NCI-H1105 treated with DMSO at 0.1 percent for 48 hours (cell line): ENCODE measurements at regions not wholly inside any gene's neighbourhood (a gene's known extent, or its start where the extent isn't known, plus 50 kb on each side); places are given as distances from the start of the nearest gene placed in this dataset.

Experiments
- DNase-seq: peaks from one replicate; lab custom pipeline; 2025; lab: John Stamatoyannopoulos, UW

GRCh38 chr1:87615491-87615890 lies 286.8 kb downstream of the LMO4 start:
- DNase-seq = no peak

- DNase-seq = no peak
Measured at GRCh38 chr1:87615901-87616300, 287.2 kb downstream of the LMO4 start.

DNA sequence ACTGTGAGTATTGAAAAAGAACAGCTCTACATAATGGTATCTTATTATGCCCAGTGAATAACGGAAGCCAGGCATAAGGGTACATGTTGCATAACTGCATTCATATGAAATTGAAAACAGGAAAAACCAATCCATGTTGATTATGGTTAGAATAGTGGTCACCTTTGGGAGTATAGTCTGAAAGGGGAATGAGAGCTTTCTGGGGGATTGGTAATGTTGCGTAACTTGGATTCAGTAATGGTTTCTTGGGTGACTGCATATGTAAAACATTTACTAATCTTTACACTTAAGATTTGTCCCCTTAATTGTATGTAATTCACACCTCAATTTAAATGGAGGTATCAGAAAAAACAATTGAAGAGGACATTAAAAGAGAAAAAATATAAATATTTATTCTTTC lies 292.1 kb downstream of the LMO4 start:
- DNase-seq = no peak

DNA sequence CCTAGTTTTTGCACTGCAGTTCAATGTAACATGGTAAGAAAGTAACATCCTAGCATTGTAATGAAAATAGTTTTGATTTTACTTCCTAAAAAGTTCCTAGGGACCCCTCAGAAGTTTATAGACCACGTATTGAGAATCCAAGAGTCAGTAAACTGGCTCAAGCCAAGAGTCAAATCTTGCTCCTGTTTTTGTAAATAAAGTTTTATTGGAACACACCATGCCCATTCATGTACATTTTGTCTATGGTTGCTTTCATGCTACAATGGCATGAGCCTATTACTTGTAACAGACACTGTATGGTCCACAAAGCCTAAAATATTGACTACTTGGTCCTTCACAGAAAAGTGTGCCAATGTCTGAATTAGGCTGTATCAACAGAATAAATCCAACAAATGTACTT lies 301.0 kb downstream of the LMO4 start:
- DNase-seq = no peak

GRCh38 chr1:87632232-87632631 lies 303.6 kb downstream of the LMO4 start:
- DNase-seq = no peak

- DNase-seq = no peak
Measured at GRCh38 chr1:87636198-87636892, 307.7 kb downstream of the LMO4 start.

GRCh38 chr1:87638636-87639035 lies 310.0 kb downstream of the LMO4 start:
- DNase-seq = no peak

DNA sequence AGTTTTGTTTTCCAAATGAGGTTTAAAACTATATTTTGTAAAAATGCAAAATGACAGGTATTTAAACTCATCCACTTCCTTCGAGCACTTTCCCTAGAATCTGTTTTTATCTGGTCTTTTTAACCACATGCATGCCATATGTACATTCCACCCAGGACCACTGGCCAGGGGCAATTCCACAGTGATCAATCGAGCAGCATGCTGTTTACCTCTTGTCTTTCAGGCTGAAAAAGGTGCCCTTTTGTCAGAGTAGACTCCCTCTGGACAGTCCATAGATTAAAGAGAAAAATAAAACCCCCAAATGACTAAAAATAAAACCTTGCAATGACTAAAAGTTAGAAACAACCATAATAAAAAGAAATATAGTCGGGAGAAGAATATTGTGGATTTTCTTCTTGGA lies 313.3 kb downstream of the LMO4 start:
- DNase-seq = no peak

DNA sequence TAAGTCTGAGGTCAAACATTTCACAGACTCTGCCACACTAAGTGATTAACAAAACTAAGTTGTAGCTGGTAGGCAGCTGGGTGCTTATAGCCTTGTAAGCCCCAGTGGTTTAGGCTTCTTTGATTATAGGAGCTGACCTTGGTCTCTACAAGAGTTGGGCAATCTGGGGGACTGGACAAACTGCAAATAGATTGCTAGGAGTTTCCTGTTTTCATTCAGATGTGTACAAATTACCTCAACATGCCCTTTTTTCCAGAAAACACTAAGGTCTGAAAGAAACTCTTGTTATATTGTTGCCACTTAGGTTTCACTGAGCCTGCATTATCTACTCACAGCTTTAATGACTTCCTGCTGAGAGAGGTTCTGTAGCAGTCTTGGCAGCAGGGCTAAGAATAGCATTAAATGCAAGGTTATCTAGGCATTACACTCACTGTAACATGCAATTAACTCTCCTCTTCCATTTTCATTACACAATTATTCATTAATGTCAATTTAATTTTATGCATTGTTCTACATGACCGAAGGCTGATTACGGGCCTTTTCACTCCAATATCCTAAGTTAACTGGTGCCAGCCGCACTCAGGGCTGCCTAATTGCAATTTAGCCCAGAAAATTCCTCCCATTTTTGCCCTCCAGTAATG lies 314.0 kb downstream of the LMO4 start:
- peak; percentile 99 for DNase-seq

DNA sequence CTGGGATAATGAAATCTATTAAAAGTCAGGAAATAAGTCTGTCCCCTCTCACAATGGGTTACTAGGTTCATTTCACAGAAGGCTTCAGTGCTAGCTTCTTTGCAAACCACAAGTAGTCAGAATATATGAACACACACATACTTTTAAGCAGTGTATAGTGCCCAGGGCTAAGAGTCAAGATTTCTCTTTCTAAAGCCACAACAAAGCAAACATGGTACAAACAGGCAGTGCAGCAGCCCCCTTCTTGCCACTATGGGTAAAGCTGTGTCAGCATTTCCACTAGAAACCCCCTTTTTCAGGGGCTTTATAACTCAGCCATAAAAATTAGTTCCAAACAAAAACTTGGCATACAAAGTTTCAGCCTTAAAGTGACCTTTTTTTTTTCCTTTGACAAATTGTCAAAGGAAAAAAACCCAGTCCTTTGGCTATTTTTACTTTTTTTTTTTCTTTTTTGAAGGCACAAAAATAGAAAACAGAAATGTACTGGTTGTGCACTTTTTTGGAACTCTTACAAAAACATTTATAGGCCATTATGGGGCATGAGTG lies 315.4 kb downstream of the LMO4 start:
- peak; percentile 57 for DNase-seq

- DNase-seq = peak; percentile 59
Measured at GRCh38 chr1:87644579-87645190, 316.0 kb downstream of the LMO4 start.

DNA sequence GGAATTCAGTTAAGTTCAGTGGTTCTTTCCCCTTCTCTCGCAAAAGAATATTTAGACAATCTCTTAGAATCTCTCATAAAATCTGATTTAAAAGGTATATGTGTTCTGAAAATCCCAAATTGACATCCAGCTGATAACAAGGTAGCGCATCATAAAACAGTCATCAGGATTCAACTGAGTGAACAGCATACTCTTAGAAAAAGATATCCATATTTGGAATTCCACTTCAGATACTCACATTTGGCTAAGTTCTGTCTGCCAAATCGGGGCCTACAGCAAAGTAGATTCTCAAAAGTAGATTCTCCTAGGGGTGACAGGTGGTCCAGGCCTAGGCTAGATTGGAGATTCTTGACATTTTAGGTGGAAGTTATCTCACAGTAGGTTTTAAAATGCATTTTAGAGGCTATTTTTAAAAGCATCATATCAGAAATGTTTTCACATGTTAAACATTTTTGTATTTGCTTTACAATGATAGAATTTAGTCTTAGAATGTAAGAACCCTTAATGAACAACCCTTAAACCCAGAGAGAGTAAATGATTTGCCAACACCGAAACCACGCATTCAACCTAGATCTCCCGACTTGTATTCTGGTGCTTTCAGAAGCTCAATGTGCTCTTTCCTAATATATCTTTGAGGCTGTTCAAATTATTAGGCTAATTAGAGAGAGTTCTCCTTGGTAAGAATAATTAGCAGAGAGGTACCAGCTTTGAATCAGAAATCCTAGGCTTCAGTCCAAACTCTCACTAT lies 318.9 kb downstream of the LMO4 start:
- DNase-seq = no peak

DNA sequence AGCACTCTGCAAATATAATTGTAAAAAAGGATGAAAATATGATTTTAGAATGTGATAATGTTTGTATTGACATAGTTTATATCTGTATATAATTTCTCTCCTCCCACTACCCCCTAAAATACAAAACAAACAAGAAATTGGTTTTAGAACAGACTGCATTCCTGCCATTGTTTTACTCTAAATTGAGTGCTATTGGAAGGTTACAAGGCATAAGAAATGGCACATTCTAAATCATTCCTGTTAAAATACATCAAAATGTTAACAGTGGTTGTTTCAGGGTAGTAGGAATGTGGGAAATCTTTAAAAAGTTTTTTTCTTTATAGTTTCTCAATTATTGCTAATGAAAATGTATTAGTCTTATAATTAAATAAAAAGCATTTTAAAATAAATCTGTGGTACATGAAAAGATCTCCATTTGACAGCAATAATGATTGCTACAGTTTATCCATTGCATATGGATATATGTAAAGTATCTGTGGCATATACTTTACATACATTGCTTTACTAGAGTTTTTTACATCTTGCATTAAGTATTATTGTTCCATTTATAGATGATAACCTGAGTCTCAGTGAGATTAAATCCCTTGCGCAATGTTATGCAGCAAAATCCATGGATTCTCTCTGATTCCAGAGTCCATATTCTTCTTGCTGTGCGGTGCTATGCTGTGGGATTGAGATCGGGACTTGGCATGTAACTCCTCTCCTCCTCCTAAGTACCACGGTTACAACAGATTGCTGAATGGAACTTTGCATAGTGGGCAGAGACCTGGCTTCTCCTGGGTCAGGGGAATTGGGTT lies 319.8 kb downstream of the LMO4 start:
- no peak for DNase-seq

DNA sequence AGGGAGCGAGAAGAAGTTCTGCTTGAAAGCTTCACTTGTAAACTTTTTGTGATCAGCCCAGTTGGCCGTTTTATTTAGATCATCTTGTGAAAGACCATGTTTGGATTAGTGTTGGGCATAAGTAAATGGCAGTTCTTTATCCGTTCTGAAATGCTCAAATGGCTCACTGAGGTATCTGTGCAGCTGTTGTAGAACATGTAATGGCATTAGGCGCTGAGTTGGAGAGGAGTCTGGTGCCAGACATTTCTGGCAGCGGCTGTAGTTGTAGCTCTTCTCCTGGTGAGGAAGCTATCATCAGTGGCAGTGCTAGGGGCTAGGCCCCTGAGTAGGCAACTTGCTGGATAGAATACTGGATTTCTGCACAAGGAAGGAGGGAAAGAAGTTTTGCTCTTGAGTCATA lies 321.6 kb downstream of the LMO4 start:
- DNase-seq = no peak

DNA sequence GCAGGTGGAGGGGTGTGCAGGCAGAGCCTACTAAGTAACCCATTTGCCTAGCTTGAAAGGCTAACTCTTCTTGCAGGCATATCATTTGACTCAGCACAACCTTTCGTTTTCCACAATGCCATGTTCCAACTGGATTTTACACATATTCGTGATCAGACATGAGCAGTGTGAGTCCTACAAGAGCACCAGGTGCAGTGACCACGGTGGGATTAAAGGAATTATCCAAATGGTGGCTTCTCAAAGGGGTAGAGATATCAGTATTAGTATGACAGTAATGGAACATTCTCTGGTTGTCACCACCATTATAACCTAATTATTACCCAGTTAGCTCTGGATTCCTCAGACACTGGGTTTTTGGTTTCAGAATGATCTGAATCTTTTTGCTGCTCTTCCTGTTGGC lies 323.5 kb downstream of the LMO4 start:
- no peak for DNase-seq

GRCh38 chr1:87665151-87665550 lies 336.5 kb downstream of the LMO4 start:
- no peak for DNase-seq

DNA sequence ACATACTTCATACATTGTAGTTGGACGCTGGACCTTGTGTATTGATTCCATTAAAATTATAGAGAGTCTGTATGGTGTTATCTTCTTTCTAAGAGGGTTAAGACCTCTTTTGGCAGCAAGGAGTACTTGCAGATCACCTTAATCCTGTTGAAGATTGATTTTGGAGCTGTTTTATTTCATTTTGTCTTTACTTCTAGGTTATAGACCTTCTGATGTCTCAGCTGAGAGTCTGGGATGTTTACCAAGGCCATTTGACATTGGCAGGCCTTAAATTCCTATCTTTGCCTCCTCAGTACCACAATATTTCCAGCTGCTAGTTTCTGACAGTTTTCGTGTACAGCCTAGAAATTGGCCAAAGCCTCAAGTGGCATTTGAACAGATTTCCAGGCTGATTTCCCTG lies 338.0 kb downstream of the LMO4 start:
- DNase-seq = no peak

GRCh38 chr1:87669674-87670073 lies 341.0 kb downstream of the LMO4 start:
- DNase-seq = no peak

- DNase-seq = no peak
Measured at GRCh38 chr1:87673309-87673708, 344.6 kb downstream of the LMO4 start.

DNA sequence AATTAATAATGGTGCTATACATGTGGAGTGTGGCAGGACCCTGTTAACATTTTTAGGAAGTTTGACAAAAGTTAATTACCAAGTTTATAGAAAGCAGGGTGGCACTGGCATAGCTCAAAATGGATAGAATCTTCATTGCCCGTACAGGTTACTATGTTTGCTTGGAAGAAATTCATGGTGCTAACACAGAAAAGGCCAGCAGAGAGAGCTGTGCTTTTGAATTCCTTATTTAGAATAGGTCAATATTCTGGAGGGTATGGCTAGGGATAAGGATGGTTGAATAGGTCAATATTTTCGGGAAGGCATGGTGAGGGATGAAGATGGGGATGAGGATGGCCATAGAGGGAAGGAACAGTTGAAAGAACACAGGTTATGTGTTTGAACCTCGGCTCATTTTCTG lies 345.1 kb downstream of the LMO4 start:
- no peak for DNase-seq

DNA sequence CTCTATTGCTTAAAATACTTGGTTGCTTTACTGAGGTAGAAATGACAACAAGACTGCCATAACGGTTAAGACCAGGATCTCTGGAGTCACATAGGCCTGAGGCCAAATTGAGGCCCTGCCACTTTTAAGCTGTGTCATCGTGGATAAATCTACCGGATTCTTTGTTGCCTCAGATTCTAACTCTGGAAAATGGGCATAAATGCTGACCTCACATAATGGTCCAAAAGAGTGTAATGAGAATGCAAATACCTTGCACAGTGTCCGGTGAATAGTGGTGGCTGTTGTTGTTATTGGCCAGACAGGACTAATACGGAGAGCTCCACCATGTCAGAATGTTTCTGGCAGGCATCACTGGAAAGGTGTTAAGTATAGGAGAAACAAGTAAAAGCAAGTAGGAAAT lies 346.1 kb downstream of the LMO4 start:
- DNase-seq = no peak

DNA sequence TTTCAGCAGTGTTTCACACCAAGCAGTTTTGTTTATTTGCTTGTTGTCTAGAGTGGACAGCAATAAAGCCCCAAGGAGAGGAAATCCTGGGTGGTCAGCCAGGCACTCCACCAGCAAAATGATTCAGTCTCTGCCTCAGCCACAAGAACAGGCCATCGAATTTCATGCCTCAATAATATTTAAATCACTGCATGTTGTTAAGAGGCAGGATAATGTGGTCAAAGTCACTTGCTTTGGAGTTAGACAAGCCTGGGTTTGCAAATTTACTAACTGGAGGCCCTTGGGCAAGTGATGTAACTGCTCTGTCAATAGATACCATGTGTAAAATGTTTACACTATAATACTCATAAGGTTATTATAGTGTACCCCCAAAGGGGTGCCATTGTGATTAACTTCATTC lies 349.6 kb downstream of the LMO4 start:
- DNase-seq = no peak
